ENCODE measurements at regions not wholly inside any gene's neighbourhood (a gene's known extent, or its start where the extent isn't known, plus 50 kb on each side); places are given as distances from the start of the nearest gene placed in this dataset.
A peak's percentile ranks its signal among the peaks of the same experiment; 100 is the strongest.

DNA sequence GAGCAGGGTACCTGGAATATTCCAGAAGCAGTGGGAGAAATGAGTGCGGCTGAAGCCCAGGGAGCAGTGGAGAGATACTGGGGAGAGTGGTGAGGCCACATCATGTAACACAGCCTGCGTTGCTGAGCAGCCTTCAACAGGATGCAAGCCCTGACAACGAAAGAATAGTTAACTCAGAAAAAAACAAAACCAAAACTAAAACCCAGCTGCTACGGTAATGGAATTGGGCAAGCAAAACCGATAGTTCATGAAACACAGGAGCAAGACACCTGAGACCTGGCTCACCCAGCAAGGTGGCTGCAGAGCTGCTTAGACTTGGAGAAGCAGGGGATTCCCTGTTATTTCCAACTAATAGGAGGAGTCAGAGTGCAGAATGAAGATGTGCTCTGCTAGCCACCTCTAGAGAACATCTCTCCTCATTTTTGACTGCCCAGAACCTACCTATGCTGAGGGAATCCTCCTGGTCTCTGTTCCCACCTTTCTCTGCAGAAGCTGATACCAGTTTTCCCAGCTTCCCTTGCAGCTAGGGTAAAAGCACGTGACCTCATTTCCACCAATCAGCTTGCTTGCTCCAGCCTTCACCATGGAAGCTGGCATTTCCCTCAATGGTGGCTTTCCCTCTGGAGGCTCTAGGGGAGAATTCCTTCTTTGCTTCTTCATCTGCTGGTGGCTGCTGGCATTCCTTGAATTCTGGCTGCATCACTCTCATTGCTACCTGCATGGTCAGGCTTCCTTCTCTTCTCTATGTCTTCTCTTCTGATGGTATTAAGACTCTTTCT is 59.4 kb upstream of the XYLT1 start:
- TF ChIP-seq EZH2phosphoT487 (IDR thresholded peaks at IDR 0.05; ENCODE audit: low read length) (no peak), CTCF (IDR thresholded peaks at IDR 0.05; ENCODE audit: low read length) (no peak), EZH2 (optimal IDR thresholded peaks at IDR 0.05; ENCODE audit: low read depth, low read length) (no peak)
- Histone ChIP-seq H3K4me2 (ENCODE audit: low read depth, low read length) (peak overlapping the region; percentile 70), H3K9me3 (replicated peaks; ENCODE audit: insufficient read depth, low read length) (no peaks in the 10 kb centered on the region), H3K4me1 (ENCODE audit: low read length) (peaks cover 10% of the 10 kb centered on the region), H3K27me3 (replicated peaks; ENCODE audit: insufficient read depth, low read length) (no peaks in the 10 kb centered on the region), H3K9ac (ENCODE audit: low read length) (peak overlapping the region; percentile 65), H3K27ac (ENCODE audit: low read length) (peak overlapping the region; percentile 82), H3K36me3 (replicated peaks; ENCODE audit: insufficient read depth, low read length) (no peaks in the 10 kb centered on the region), H2AFZ (ENCODE audit: low read length) (peak overlapping the region; percentile 91), H3F3A (ENCODE audit: insufficient read depth, low read length) (peaks cover 15% of the 10 kb centered on the region), H3K79me2 (ENCODE audit: low read length) (no peaks in the 10 kb centered on the region), H3K9me2 (replicated peaks; ENCODE audit: insufficient read depth, low read length) (no peaks in the 10 kb centered on the region), H4K20me1 (ENCODE audit: insufficient read depth, low read length) (no peaks in the 10 kb centered on the region), H3K4me3 (ENCODE audit: low read length) (peak overlapping the region; percentile 62)
- DNase-seq: peak; percentile 94

DNA sequence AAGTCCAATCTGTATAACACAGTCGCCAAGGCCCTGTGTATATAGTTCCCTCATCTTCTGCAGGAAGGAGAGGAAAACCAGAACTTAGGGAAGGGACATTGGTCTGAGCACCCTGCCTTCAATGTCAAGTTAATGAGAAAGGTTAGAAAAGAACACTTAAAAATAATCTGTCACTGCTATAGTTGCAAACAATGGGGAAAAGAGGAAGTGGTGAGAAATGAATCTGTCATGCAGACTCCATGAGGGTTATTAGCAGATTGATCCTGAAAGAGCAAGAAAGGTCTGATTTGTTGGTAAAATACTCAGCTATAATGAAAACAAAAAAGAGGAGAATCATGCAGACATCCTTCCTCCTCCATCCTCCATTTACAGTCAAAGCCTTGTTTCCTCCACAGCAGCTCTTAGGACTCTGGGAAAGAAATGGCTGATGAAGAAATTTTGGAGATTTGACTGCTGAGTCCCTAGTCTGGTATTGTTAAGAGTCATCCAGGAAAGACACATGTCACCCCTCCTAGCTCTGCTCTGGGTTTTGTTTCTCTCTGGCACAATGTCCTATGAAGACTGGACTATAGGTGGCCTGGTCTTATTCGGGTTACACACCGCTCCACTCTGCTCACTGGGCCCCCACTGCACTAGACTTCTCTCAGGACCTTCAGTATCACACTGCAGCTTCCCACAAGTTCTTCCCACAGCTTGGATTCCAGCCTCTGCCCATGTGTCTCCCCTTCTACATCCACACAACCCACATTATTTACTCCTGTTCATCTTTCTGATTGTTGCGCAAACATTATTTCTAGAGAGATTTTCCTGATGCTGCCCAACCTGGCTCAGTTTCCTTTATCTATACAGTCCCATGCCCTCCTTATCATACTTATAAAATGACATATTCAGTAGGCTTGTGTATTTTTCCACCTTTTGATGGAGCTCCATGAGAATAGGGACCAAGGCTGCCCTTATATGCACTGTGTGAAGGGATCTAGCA is 56.5 kb upstream of the XYLT1 start:
- 0 out of 2 replicates have a peak overlapping the region, but pooled peaks have one; percentile 25 for H2AFZ ChIP-seq (ENCODE audit: low read length)
- no peak for DNase-seq
- H3K36me3 ChIP-seq (replicated peaks; ENCODE audit: insufficient read depth, low read length): no peaks in the 10 kb centered on the region
- H3K9me2 ChIP-seq (replicated peaks; ENCODE audit: insufficient read depth, low read length): no peaks in the 10 kb centered on the region
- peaks cover 15% of the 10 kb centered on the region for H3F3A ChIP-seq (ENCODE audit: insufficient read depth, low read length)
- H3K9me3 ChIP-seq (replicated peaks; ENCODE audit: insufficient read depth, low read length): no peaks in the 10 kb centered on the region
- peaks cover 10% of the 10 kb centered on the region for H3K4me1 ChIP-seq (ENCODE audit: low read length)
- no peaks in the 10 kb centered on the region for H3K79me2 ChIP-seq (ENCODE audit: low read length)
- H3K4me3 ChIP-seq (ENCODE audit: low read length): no peak overlapping the region
- no peaks in the 10 kb centered on the region for H3K27me3 ChIP-seq (replicated peaks; ENCODE audit: insufficient read depth, low read length)
- H3K27ac ChIP-seq (ENCODE audit: low read length): peak overlapping the region; percentile 30; the same call in 1 of the 2 replicates
- no peaks in the 10 kb centered on the region for H4K20me1 ChIP-seq (ENCODE audit: insufficient read depth, low read length)
- no peak overlapping the region for H3K4me2 ChIP-seq (ENCODE audit: low read depth, low read length)
- H3K9ac ChIP-seq (ENCODE audit: low read length): no peak overlapping the region
- no peak for TF ChIP-seq EZH2phosphoT487 (IDR thresholded peaks at IDR 0.05; ENCODE audit: low read length)
- TF ChIP-seq CTCF (IDR thresholded peaks at IDR 0.05; ENCODE audit: low read length): no peak
- TF ChIP-seq EZH2 (optimal IDR thresholded peaks at IDR 0.05; ENCODE audit: low read depth, low read length): no peak

GRCh38 chr16:17524656-17525055 is 53.9 kb upstream of the XYLT1 start:
- Histone ChIP-seq H3K27ac (ENCODE audit: low read length) (no peak overlapping the region), H3K36me3 (replicated peaks; ENCODE audit: insufficient read depth, low read length) (no peaks in the 10 kb centered on the region), H3K9me3 (replicated peaks; ENCODE audit: insufficient read depth, low read length) (no peaks in the 10 kb centered on the region), H3K4me3 (ENCODE audit: low read length) (no peak overlapping the region), H3K79me2 (ENCODE audit: low read length) (no peaks in the 10 kb centered on the region), H3K4me2 (ENCODE audit: low read depth, low read length) (no peak overlapping the region), H2AFZ (ENCODE audit: low read length) (no peak overlapping the region), H3K9me2 (replicated peaks; ENCODE audit: insufficient read depth, low read length) (no peaks in the 10 kb centered on the region), H3K4me1 (ENCODE audit: low read length) (peaks cover 23% of the 10 kb centered on the region), H3K27me3 (replicated peaks; ENCODE audit: insufficient read depth, low read length) (no peaks in the 10 kb centered on the region), H3K9ac (ENCODE audit: low read length) (no peak overlapping the region), H3F3A (ENCODE audit: insufficient read depth, low read length) (peaks cover 2% of the 10 kb centered on the region; the same call in 1 of the 2 replicates), H4K20me1 (ENCODE audit: insufficient read depth, low read length) (no peaks in the 10 kb centered on the region)
- DNase-seq: no peak
- no peak for TF ChIP-seq EZH2phosphoT487 (IDR thresholded peaks at IDR 0.05; ENCODE audit: low read length)

Data from MM.1S (cell line).